Lung (tissue), 11 donors: ENCODE measurements at regions not wholly inside any gene's neighbourhood (a gene's known extent, or its start where the extent isn't known, plus 50 kb on each side); places are given as distances from the start of the nearest gene placed in this dataset.

Experiments used
- ATAC-seq: fragments of 200-7000 bp; cut with Tn5 transposase; one replicate; pipeline ENCODE4 v1.9.1; 2020; ENCODE audit warnings: moderate number of reproducible peaks; ENCODE audit not compliant: insufficient read depth, low FRiP score
- DNase-seq, 3 donors: peaks; one replicate each; pipeline ENCODE4 v3.0.0-alpha.2; 2013 to 2017
- H3K27ac ChIP-seq, 2 donors: one replicate each; pipeline ENCODE4 v1.5.1; 2013; ENCODE audit warnings: mild to moderate bottlenecking in 2 of 2, moderate library complexity in 2 of 2, control low read depth in 1 of 2, inconsistent platforms in 1 of 2, low read depth in 1 of 2, low read length in 1 of 2
- H3K27me3 ChIP-seq, 3 donors: one replicate each; pipeline ENCODE4 v1.5.1; 2013; ENCODE audit warnings: low read length in 2 of 3; ENCODE audit not compliant: control insufficient read depth in 3 of 3, insufficient read depth in 3 of 3
- H3K36me3 ChIP-seq, 4 donors: one replicate each; pipeline ENCODE4 v1.5.1; 2013; ENCODE audit warnings: low read length in 4 of 4, mild to moderate bottlenecking in 1 of 4, moderate library complexity in 1 of 4; ENCODE audit not compliant: control insufficient read depth in 4 of 4, insufficient read depth in 4 of 4
- H3K4me1 ChIP-seq, 5 donors: one replicate each; pipeline ENCODE4 v1.5.1; 2013; ENCODE audit warnings: low read length in 5 of 5, mild to moderate bottlenecking in 2 of 5, moderate library complexity in 1 of 5; ENCODE audit not compliant: control insufficient read depth in 5 of 5, insufficient read depth in 5 of 5
- H3K4me3 ChIP-seq: one replicate; pipeline ENCODE4 v1.5.1; 2013; ENCODE audit warnings: mild to moderate bottlenecking, control low read depth, moderate library complexity
- H3K9ac ChIP-seq, 2 donors: one replicate each; pipeline ENCODE4 v1.5.1; 2013; ENCODE audit warnings: low read length in 2 of 2, control low read depth in 1 of 2; ENCODE audit not compliant: insufficient read depth in 1 of 2
- H3K9me3 ChIP-seq, 4 donors: one replicate each; pipeline ENCODE4 v1.5.1; 2013; ENCODE audit warnings: low read length in 3 of 4, mild to moderate bottlenecking in 1 of 4, moderate library complexity in 1 of 4; ENCODE audit not compliant: control insufficient read depth in 4 of 4, insufficient read depth in 3 of 4
- CTCF ChIP-seq: IDR thresholded peaks from 2 replicates; pipeline ENCODE4 v1.5.1; 2012; ENCODE audit warnings: mild to moderate bottlenecking; ENCODE audit errors: control extremely low read depth, extremely low read depth
- WGBS, 2 donors: extraction: QIAGEN DNeasy Blood & Tissue Kit; methylation state at CpG; one replicate each; pipeline ENCODE4 v1.1.7; 2013; 5-methylcytosine and 5-hydroxymethylcytosine counted together
- donor health status: control.
- donor health status: control.
- donor health status: Bipolar disorder and iron deficiency.
- donor health status: healthy.
- donor health status: DM: yes; HTN: yes; CAD: no.

DNA sequence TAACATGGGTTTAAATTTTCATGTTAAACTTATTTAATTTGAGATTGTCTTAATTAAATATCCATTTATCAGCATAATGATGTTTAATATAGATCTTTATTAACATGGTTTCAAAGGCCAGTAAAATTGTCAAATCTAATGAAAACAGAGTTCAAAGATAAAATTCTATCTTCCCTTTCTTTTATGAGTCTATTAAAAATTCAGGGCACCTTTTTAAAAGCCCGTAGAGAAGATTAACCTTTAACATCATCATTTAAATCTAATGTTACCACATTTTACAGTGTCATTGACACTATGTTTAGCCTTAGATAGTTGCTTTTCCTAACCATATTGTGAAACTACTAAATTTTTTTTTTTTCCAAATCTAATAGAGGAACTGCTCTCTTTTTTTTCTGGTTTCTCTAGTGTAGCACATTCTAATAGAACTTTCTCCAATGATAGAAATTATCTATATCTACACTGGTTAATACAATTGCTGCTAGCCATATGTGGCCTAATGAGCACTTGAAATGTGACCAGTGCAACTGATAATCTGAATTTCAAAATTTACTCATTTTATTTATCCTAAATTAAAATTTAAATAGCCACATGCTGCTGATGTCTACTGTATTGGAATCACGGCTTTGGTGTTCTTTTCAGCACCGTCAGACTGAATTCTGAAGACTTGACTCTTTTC, 410.9 kb downstream of the UTRN start:
- WGBS, 2 donors = 83 to 86% methylated on average over 3 of the region's 3 CpGs
- Histone ChIP-seq H3K4me1 (peaks cover 0 to 33% (median 0%) of the 10 kb centered on the region in 5 donors), H3K9ac (no peak overlapping the region), H3K27ac (no peak overlapping the region), H3K27me3 (no peaks in the 10 kb centered on the region), H3K9me3 (peaks cover 0 to 4% (median 2%) of the 10 kb centered on the region in 4 donors), H3K4me3 (no peak overlapping the region), H3K36me3 (no peaks in the 10 kb centered on the region)
- ATAC-seq (no peak), DNase-seq (peak in 1 of 3 donors; percentile 18)
- TF ChIP-seq CTCF = no peak

DNA sequence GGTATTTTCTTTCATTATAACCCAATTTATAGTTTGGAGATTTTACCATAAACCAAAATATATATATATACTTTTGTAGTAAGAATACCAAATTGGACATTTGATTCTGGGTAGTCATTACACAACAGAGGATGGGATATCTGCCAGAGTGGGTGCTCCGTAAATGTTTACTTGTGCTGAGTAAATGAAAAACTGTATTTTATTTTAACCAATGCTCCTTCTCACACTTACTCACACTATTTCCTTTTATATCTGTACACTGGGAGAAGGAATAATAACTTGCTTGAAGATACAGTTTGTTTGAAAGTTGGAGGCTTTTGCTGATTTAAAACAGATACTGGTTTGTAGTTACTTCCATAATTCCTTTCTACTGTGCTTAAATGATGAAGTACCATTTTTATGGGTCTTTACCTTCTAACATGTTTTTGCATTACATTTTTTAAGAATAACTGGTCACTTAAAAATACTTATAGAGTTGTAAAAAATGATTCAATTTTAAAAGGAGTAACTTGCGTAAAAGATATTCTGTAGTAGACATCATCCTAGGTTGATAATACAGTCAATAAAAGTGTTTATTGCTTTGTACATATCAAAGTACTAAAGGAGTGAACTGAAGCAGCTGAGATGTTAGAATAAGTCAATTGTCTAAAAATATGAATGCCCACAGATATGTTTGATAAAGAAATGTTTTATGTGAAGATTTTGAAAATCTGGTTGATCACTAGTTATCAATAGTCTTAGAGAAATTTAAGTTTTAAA, 411.7 kb downstream of the UTRN start:
- Histone ChIP-seq H3K9me3 (peaks cover 0 to 4% (median 1%) of the 10 kb centered on the region in 4 donors), H3K27me3 (no peaks in the 10 kb centered on the region), H3K9ac (peak overlapping the region in 1 of 2 donors; percentile 26), H3K4me1 (peaks cover 0 to 33% (median 0%) of the 10 kb centered on the region in 5 donors), H3K36me3 (no peaks in the 10 kb centered on the region), H3K27ac (no peak overlapping the region), H3K4me3 (no peak overlapping the region)
- TF ChIP-seq CTCF = no peak
- WGBS, 2 donors = 65 to 80% methylated on average over 2 of the region's 2 CpGs
- no peak for ATAC-seq
- peak in 2 of 3 donors; percentile 67 to 71 for DNase-seq

- DNase-seq (peak in 2 of 3 donors; percentile 87 to 89), ATAC-seq (no peak)
- WGBS, 2 donors = 76 to 92% methylated on average over 2 of the region's 2 CpGs
- Histone ChIP-seq H3K27ac (no peak overlapping the region), H3K9ac (peak overlapping the region in 1 of 2 donors; percentile 26), H3K4me1 (peaks cover 0 to 33% (median 0%) of the 10 kb centered on the region in 5 donors), H3K27me3 (no peaks in the 10 kb centered on the region), H3K9me3 (no peaks in the 10 kb centered on the region), H3K4me3 (no peak overlapping the region), H3K36me3 (peaks cover 0 to 3% (median 0%) of the 10 kb centered on the region in 4 donors)
- TF ChIP-seq CTCF = no peak
These were observed 412.2 kb downstream of the UTRN start for GRCh38 chr6:144697369-144697760.
